ENCODE measurements at regions not wholly inside any gene's neighbourhood (a gene's known extent, or its start where the extent isn't known, plus 50 kb on each side); places are given as distances from the start of the nearest gene placed in this dataset.

- TF ChIP-seq CTCF (conservative IDR thresholded peaks at IDR 0.05; ENCODE audit: low read length) (no peak), EZH2phosphoT487 (IDR thresholded peaks at IDR 0.05; ENCODE audit: borderline replicate concordance) (no peak)
Measured at GRCh38 chr5:92496545-92496944, 1084.5 kb downstream of the NR2F1-AS1 start.

Data from Loucy (cell line).